ENCODE measurements at regions not wholly inside any gene's neighbourhood (a gene's known extent, or its start where the extent isn't known, plus 50 kb on each side); places are given as distances from the start of the nearest gene placed in this dataset.

DNA sequence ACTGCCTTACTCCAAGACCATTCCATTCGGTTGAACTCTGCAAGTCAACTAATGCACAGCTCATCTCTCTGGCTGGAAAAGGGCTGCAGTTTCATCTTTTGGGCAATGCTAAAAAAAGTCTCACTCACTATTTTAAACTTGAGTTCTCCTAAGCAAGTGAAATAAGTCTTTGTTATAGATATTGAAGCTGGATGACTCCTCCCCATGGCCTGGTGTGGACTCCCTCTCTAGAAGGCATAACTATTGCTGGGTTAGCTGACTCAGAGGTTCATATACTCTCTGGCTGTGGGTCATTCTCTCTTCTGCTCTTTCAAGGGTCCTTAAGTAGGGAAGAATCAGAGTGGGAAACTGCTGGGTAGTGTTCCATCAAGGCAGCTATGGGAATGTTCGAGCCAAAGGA, 88.0 kb downstream of the XCL2 start:
- no peak for DNase-seq (ENCODE audit: low read depth)

DNA sequence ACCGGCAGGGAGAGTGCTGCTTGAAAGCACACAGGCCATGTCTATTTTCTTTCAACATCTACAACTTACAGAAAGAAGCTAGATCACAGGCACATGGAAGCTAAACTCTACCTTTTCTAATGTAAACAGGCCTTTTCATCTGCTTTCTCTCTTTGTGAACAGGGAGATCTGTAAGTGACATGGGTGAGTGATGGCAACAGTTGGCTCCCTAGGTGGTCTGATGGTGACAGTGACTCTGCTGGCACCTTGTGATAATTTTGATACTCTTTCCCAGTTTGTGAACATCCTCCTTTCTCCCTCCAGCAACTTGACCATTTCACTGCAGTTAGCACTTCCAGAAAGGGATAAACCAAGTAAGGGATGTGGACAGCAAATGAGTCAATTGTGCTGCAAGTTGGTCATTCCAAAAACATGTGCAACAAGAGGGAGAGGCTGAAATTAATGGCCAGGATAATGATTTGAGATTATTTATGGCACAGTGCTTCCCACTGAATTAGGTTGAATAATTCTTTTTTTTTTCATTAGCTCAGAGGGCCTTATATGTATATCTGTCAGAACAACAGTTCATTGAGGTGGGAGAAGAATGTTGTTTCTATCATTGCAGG, 89.5 kb downstream of the XCL2 start:
- no peak for DNase-seq (ENCODE audit: low read depth)

DNA sequence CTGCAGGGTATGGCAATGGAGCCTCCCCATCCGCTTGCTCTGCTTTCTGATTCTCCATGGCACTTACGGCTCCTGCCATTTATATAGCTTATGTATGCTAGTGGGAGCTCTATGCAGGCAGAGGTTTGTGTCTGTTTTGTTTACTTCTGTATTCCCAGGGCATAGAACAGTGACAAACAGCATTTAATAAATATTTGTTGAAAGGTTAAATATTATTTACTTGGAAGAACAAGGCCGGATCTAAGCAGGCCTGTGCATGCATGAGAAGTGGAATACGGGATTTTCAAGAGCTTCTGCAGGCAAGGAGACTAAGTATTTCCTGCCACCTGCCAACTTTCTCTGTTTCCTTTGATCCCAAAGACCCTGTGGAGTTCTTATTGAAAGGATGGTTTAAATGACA, 90.7 kb downstream of the XCL2 start:
- no peak for DNase-seq (ENCODE audit: low read depth)

DNA sequence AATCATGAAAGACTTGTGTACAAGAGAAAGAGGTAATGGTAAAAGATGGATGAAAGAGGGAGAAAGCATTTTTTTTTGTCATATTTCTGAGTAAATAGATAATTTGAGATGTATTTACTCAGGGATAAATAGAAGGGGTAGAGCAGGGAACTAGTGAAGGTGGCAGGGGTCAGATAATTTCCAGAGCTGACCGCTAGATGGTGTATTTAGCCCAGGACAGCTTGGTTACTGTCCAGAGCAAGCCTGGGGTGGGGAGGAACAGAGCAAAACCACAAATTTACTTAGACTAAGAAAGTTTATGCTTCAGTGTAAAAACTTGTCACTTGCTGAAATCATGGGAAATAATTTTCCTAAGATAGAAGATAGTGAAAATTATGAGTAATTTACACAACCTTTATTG, 91.5 kb downstream of the XCL2 start:
- no peak for DNase-seq (ENCODE audit: low read depth)

DNA sequence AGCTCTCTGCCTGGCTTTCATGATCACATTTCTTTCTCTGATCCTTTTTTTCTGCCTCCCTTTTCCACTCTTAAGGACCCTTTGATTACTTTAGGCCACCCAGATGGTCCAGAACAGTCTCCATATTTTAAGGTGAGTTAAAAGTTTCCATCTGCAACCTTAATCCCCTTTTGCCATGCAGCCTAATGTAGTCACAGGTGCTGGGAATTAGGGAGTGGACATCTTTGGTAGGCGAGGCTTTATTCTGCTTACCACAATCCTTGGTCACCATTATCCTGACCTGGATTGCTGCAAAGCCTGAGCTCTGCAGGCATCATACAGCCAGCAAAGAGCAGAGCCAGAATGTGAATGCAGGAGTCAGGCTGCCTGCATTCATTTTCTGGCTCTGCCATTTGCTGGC, 95.9 kb downstream of the XCL2 start:
- DNase-seq (ENCODE audit: low read depth), result no peak

DNA sequence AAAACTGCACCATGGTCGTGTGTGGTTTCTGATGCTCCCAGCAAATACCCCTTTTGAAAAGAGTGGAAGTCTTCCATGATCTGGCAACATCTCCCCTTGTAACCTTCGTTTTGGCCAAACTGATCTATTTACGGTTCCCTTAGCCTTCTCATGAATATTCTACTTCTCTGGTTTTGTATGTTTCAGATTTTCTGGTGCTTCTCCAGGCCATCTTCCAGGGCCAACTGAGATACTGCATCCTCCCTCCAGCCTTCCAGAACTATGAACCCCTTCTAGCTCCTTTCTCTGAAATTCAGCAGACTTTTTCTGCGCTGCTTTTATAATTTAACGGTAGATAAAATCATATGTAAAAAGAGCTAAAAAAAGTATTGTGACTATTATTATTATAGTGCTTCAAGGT, 97.7 kb downstream of the XCL2 start:
- DNase-seq (ENCODE audit: low read depth), result no peak

DNA sequence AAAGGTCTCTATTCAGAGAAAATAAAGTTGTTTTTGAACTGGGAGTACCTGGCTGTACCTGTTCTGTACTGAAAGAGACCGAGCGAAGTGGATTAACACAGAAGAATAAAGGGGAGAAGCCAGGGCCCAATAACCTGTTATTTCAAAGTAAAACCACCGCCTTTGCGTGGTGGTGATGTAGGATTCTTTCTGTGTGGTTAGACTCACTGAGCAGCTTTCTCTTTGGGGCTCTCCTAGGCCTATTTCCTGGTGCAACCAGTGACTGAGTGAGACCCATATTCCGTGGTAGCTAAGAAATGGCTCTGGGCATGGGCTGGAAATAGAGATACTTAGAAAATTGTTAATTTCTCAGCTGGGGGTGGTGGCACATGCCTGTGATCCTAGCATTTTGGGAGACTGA, 99.9 kb downstream of the XCL2 start:
- DNase-seq (ENCODE audit: low read depth), result no peak

DNA sequence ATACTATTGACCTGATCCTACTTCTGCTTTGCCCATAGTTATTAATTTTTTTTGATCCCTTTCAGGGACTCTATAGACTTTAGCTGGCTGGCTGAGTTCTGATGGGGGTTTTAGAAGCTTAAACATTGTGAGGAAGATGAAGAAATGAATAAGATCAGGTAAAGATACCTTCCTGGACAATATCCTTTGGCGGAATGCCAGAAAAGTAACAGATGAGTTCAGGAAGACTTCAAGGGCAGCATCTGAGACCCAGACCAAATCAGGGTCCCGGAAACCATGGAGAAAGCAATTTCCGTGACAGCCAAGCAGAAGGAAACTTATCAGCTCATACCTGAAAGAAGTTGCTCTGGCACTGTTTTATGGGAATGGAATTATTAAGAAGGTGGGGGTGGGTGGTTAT, 100.4 kb downstream of the XCL2 start:
- DNase-seq (ENCODE audit: low read depth), result no peak

DNA sequence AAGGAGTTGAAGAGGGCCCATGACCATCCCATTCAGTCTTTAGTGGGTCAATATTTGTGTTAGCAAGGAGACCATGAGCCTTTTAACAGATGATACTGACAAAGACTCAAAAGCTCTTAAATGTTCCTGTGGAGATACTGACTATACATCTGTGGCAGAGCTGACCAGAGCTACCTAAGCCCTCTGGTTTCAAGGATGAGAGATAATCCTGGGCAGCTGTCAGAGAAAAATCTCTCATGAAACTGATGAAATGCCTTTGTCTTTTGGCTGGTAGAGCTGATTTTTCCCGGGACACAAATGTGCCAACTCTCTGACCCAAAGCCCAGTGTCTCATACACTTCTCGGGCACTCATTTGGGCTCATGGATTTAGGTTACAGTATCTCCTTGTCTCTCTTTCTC, 100.9 kb downstream of the XCL2 start:
- DNase-seq (ENCODE audit: low read depth), result no peak

DNA sequence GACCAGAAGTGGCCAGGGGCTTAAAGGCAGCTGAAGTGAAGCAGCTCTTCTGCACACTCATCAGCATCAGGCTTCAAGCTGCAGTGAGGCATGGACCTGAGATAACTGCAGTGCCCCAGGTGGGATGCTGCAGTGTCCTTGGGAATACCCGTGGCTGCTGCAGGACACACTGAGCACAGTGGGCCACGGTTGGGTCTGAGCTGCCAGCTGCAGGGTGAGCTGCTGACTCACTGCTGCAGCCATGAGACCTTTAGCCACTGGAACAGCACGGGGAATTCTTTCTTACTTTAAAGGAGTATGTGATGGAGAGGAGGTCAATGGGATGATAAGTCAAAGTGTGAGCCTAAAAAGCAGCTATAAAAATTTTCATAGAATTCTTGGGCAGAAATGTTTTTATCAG, 102.1 kb downstream of the XCL2 start:
- no peak for DNase-seq (ENCODE audit: low read depth)

DNA sequence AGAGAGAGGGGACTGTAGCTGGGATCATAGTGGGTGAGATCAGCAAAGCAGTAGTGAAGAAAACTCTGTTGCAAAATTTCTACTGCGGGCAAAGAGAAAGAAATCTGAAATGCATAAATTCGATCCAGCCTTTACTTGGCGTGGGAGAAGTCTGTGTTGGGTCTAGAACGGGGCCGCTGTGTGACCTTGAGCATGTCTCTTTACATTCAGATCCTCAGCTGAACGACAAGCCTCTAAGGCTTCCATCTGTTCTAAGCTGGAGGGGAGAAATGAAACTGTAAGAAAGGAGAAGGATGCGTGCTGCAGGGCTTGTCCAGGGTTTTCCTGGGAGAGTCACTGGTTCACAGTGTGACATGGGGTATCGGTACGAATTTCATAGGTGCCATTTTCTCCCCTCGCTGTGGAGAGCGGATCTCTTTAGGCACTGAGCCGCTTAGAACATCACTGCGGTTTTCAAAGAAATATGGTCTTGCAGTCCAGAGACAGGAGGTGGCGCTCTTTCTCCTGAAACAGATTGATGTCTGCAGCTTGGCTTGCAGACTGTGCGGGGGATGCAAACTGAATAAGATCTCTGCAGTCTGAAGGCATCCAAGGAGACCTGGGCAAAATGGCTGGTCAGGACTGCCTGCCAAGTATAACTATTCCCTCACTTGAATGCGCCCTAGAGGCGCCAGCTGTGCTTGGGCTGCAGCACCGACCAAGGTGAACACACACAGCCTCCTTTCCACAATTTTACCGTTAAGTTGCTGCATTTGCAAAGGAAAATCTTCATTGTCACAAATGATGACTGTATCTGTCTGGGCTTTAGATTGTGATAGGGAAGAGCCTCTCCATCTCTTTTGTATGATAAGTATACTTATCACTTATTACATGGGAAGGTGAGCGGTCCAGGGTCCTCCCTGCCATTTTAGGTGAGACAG, 104.1 kb downstream of the XCL2 start:
- peak; percentile 70 for DNase-seq (ENCODE audit: low read depth)

DNA sequence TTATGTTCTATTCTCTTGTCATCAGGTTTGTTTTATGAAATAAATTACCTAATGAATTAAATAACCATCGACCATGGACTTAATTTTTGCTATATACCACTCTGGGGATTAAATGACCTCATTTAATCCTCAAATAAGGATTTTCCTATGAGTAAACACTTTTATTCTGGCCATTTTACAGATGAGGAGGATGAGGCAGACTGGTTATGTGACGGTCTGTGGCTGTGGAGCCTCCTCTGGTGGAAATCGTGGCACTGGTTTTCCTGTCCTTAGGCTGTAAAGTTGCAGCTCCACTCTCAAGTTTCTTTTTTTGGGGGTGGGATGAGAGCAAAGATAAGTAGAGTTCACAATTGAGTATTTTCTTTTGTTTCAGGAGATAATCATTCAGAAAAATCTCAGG, 105.2 kb downstream of the XCL2 start:
- no peak for DNase-seq (ENCODE audit: low read depth)

DNA sequence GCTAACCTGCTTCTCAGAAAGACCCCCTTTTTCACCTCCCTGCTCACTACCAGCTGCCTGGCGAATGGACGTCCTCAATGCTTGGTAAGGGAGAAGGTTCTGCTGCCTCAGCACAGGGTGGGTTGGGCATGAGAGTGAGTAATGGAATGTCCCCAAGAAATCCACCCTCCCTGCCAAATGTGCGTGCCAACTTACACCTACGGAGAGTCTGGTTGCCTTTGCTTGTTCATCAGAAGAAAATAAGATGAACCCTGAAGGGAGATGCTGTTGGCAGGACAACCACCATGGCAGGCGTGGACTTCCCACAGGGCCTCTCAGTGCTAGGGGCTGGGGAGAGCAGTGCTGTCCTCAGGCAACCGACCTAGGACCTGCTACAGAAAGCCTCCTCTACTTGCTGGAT, 106.0 kb downstream of the XCL2 start:
- no peak for DNase-seq (ENCODE audit: low read depth)

DNA sequence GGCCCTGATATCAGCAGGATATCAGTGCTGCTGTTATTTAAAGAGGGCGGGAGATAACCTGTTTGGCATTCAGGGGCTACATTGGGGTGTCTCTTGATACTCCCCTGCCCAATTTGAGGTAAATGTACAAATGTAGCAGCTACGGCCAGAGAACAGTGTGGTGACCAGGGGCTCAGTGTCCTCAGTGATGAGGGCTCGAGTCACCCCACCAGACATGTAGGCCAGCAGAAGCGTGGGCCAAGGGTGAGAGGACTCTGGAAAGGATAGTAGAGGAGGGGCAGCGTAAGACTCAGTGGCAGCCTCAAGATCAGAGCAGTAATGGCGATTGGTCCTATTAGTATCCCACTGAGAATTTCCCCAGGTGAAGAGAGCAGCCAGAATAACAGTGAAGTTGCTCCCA, 108.4 kb downstream of the XCL2 start:
- no peak for DNase-seq (ENCODE audit: low read depth)

DNA sequence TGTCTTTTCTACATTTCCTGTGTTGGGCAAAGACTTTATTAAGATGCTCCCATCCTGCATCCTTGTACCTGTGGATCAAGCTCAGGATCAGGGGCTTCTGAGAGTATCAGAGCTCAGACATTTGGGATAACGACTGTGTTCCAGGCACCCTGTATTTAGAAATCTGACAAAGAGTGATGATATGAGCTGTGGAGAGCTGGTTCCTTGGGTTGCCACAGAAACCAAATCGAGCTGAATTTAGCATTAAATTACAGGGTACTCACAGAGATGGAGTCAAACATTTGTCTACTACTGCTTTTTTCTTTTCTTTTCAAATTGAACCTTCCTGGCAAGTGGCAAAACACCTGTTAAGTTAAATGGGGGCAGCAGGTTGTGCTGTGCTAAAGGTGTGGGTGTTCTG, 110.6 kb downstream of the XCL2 start:
- no peak for DNase-seq (ENCODE audit: low read depth)

DNA sequence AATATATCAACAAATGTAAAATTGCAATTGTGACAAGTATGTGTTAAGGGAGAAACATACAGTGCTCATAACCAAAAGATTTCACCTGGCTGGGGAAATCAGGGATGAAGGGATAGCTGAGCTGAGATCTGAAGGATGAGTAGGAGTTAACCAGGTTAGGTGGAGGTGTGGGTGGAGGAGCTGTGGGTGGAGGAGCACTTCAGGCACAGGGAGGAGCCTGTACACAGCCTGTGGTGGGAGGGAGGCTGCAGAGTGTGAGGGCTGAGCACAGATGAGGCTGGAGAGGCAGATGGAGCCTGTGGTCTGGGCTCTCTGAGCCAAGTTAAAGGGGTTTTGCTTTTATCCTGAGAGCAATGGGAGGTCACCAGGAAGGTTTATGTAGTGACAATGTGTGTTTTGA, 111.9 kb downstream of the XCL2 start:
- DNase-seq (ENCODE audit: low read depth), result no peak

DNA sequence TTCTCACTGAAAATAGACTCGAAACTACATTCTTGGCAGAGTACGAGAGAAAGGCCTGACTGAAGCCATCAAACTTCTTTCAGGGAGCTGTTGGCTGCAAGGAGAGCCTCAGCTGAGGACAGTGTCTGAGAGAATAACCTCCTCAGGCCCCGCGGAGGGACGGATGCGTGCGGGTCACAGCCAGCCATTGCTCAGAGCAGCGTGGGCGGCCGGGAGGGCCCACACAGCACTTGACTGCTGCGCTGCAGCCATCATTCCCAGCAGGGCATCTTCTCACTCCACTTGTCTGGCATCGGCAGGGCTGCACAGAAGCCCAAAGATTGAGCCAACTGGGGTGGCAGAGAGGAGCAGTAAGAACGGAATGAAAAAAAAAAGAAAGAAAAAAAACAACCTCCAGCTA, 113.5 kb downstream of the XCL2 start:
- no peak for DNase-seq (ENCODE audit: low read depth)

DNA sequence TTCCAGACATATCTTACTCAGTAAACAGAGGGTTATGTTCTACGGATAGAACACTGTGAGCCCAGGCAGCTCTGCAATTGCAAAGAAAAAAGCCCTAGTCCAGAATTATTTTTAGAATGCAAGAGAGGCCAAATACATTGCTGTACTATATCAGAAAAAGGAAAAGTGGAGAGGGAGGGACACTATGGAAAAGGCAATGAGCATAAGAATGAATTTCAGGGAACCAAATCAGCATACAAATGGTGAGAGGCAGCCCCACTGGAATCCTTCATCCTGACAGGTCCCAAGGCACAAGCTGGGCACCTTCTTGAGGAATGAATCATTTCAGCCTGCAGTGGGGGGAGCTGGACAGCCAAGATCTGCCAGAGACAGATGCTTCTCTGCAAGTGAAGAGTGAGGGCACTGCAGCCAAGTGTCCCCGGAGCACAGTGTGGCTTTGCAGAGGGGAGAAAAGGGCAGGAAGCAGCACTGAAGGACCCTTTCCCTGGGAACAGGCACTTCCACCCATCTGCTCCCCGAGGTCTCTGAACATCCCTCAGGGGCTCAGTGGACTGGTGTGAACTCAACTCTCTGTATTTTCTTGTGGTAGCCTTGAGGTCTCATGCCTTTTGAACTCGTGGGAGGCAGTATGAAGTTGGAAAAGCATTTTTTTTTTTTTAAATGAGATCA, 115.6 kb downstream of the XCL2 start:
- DNase-seq (ENCODE audit: low read depth), result no peak

DNA sequence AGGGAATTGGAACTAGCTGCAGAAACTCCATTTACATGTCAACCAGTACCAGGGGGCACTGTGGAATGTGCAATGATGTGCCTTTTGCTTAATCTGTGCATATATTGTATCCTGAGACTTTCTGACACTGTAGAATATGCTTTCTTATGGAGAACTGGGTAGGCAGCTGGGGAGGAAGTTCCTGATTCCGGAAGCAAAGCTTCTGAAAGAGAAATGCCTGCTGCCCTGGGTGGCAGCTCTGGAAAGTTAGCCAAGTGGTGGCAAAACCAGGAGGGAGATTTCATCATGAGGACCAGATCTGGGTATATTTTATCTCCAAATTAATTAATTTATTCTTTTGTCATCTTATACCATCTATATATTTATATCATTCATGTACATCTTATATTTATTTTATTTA, 116.7 kb downstream of the XCL2 start:
- no peak for DNase-seq (ENCODE audit: low read depth)

DNA sequence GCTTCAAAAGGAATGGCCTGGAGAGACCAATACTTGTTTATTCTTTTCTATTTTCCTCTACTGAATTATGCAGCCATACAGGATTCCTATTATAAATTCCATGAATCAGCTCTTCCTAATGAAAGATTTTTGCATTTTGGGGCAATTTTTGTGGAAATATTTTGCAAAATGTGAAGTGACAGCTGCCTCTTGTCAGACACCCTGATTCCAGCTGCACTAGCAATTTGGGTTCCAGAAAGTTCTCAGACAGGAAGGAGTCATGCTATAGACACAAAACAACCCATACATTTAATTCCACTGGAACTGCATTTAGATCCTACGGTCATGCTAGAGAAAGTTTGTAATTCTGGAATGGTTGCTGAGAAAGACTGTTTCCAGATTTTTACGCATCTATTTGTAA, 119.5 kb downstream of the XCL2 start:
- DNase-seq (ENCODE audit: low read depth), result no peak

DNA sequence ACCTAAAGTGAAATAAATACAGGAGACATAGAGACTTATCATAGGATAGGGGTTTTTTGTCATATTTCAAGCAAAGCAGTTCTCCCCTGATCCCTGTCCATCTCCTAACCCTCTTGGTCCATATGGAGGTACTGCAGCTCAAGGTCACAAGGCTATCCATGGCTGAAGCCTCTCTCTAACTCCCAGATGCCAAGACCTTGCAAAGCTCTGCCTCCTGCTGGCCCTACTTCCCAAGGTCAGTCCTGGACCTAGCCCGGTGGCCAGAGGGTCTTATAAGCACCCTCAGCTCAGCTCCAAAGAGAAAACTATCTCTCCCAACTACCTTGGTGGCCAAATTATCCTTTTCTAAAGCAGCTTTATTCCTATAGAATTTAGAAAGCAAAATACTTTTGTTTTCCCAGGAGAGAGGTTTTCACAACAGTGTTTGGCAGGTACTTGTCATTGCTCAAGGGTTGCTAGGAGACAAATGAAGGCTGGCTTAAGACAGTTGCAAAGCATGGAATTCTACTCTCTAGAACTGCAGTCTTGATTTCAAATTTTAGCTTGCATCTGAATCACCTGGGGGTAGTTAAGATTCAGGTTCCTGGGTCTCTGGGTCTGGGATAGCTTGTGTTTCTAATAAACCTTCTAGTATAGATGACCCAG, 121.5 kb downstream of the XCL2 start:
- DNase-seq (ENCODE audit: low read depth), result no peak

DNA sequence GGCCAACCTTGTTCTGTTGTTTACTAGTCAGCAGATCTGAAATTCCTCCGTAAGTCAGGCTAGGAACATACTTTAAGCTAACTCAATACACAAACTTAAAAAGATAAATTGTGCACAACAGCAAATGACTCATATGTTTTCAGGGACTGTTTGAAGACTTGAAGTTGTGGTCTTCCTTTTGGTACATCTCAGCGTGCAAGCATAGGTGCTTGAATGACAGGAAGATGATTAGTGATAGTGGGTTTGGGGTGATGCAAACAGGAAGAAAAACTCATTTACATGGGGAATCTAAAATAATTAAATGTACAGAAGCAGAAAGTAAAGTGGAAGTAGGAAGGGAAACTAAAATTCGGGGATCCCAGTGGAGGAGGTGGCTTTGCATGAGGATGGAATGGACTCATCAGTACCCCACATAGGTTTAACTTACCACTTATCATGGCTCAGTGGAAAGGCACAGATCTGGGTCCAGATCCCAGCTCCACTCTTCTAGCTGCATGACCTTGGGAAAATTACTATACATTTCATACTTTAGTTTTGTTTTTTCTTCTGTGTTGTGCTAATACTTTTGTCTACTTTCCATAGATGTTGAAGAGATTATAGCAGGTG, 122.3 kb downstream of the XCL2 start:
- DNase-seq (ENCODE audit: low read depth), result no peak

Measured in stimulated activated CD8-positive, alpha-beta memory T cell treated with anti-CD3 and anti-CD28 coated beads, Interleukin-4, amount 100 ng/mL, for 24 hours (primary cell).